ENCODE measurements at regions not wholly inside any gene's neighbourhood (a gene's known extent, or its start where the extent isn't known, plus 50 kb on each side); places are given as distances from the start of the nearest gene placed in this dataset.
"Not testable (repeated sequence)": the region's sequence is repeated elsewhere in the genome, so short reads cannot be mapped to it uniquely, and the experiment has no call there.

DNA sequence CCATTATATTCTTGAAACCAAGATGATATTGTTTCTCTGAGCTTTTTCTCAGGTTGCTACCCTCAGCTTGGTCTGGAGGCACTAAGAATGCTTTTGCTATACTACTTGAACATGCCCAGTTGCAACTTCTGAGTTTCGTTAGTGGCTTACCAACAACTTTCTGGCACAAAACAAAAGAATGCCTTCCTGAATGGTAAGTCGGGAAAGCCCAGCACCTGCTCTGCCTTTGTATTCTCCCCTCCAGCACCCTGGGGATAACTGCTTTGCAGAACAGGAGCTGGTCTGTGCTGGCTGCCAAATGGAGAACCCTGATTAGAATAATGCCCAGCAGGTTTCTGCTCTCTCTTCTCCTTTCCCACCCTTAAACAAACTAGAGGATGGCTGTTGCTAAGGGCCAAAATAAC, 149.3 kb downstream of the TGFB2 start:
- no peak for DNase-seq

DNA sequence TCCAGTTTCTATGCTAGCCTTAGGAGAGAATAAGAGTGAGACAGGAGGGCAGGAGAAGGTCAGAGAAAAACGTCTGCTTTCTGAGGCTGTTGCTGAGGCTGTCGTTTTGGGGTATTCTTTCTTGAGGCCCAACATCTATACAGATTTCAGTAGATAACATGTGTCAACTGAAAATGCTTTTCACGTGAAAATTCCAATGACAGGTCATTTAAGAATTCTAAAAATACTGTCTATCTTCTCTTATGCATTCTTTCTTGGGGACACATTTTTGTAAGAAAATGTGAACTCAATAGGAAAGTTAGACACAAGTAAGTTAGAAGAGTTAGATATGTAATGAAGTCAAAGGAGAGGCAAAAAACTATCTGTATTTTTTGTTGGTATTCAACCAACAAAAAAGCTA, 150.8 kb downstream of the TGFB2 start:
- DNase-seq, result no peak

DNA sequence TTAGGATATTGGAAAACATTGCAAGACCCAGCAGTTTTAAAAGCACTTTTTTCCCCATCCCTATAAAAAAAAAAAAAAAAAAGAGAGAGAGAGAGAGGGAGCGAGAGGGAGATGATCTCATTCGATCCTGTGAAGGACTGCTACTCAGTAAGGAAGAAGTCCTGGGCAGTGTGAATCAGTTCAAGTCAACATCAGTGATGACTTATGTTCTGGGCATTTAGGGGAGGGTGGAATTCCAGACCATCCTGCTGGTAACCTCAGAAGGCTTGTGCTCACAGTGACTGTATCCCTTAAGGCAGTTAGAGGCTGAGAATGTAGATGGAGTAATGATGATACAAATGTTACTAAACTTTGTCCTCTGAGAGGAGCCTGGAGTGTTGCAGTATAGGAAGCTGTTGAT, 151.4 kb downstream of the TGFB2 start:
- no peak for DNase-seq

DNA sequence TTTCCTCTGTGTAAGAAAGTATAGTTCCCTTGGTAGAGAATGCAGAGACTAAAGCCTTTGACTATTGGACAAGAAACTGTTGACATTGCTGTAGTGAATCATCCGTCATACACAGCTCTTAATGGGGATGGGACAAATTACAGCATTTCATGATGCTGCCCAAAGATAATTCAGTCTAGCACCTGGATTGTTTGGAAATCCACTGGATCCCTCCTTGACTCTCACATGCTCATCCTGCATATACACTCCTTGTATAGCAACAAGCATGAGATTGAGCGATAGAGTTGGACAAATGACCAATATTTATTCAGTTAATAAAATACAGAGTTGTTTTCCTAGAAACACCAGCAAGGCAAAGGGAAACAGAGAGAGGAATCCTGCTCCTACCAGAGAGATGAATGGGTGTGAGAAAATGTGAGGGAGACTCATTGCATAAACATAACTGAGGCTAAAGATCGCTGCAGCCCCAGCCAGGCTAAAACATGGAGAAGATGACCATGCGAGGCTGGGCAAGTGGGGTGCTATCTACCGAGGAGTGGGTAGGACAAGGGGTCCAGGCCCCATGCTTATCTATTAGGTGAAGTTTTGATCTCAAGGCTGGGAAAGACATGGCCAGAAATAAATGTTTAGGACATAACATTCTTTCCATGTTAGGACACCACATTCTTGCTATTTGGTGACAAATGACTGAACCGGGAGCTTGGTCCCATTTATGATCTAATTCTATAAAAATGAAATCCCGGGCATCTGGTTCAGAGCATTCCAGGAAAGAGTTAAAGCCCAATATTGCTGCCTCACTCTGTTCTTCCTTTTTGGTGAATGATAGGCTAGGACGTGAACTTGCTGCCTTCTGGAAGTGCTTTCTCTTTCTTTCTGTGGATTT, 153.2 kb downstream of the TGFB2 start:
- no peak for DNase-seq

- no peak for DNase-seq
These were observed 154.0 kb downstream of the TGFB2 start for GRCh38 chr1:218499011-218499691.

DNA sequence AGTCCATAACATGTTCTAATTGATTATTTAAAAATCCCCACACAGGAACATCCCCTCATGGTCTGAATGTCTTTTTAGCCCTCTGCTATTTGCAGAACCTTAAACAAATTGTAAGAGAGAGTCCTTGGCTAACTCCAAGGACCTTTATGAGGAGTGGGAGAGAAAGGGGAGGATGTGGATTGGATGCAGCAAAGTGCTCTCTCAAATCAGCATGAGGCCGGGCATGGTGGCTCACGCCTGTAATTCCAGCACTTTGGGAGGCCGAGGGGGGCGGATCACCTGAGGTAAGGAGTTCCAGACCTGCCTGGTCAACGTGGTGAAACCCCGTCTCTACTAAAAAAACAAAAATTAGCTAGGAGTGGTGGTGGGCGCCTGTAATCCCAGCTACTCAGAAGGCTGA, 154.8 kb downstream of the TGFB2 start:
- DNase-seq, result no peak

GRCh38 chr1:218501161-218501560, 156.0 kb downstream of the TGFB2 start:
- DNase-seq, result no peak

DNA sequence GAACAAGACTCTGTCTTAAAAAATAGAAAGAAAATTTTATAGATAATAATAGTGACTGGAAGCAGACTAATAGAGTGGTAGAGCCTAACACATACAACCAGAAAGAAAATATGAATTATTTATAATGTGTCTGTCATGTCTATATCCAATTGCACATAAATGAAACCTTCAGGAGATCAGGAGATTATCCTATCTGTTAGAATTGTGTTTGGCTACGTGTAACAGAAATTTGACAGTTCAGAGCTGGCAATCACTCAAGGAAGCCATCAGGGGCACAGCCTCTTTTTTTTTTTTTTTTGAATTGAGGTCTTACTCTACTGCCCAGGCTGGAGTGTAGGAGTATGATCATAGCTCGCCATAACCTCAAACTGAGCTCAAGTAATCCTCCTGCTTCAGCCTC, 157.2 kb downstream of the TGFB2 start:
- no peak for DNase-seq

DNA sequence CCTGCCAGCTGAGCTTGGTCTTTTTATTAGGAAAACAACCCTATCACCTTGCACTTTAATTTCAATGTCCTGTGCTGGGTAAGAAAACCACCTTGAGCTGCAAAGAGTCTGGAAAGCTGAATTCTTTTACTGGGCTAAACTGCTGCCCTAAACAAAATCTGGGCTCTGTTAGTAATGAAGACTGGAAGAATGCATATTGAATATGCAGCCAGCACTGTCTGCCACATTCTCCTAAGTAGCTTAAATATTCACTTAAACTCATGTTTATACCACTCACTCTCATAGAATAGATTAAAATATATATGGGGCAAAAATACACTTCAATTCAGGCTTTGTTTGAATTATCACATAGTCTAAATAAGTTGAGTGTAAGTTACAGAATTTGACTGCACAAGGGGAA, 158.0 kb downstream of the TGFB2 start:
- DNase-seq, result no peak

- no peak for DNase-seq
These were observed 162.3 kb downstream of the TGFB2 start for GRCh38 chr1:218507355-218508002.

- no peak for DNase-seq
These were observed 165.1 kb downstream of the TGFB2 start for GRCh38 chr1:218510153-218510772.

- DNase-seq, result no peak
These were observed 168.2 kb downstream of the TGFB2 start for GRCh38 chr1:218513328-218513727.

DNA sequence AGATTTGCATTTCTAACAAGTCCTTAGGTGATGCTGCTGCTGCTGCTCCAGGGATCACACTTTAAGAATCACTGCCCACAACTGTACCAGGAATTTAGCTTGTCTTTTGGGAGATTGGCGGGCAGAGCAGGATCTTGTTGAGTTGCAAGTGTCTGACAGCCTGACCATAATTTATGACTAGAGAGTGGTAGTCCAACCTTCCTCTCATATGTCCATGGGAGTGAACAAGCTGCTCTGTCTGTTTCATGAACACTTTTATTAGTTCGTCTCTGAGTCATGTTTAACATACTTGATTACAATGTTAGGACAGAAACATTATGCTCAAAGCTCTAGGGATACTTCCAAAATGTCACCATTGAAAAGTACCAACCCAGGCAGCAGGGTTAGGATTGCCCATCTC, 169.6 kb downstream of the TGFB2 start:
- no peak for DNase-seq

GRCh38 chr1:218516526-218516925, 171.4 kb downstream of the TGFB2 start:
- DNase-seq, result no peak

DNA sequence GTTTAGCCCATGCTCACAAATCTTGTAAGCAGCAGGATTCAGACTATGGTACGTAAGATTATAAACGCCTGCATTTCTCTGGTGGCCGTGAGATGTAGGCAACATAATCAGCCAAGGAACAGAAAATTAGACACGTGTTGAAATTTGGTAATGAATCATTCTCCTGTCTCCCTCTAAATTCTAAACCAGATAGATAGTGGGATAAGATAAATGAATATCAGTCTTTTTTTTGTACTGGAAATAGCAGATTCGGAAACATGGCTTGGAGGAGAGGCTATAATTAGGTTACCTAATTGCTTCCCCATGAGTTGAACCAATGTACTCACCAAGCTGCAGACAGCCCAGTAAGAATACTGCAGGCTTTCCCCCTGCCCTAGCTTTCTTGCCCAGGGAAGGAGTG, 172.3 kb downstream of the TGFB2 start:
- no peak for DNase-seq

GRCh38 chr1:218518216-218518740, 173.1 kb downstream of the TGFB2 start:
- DNase-seq, result no peak

- DNase-seq, result not testable (repeated sequence)
These were observed 175.5 kb downstream of the TGFB2 start for GRCh38 chr1:218520646-218521045.

DNA sequence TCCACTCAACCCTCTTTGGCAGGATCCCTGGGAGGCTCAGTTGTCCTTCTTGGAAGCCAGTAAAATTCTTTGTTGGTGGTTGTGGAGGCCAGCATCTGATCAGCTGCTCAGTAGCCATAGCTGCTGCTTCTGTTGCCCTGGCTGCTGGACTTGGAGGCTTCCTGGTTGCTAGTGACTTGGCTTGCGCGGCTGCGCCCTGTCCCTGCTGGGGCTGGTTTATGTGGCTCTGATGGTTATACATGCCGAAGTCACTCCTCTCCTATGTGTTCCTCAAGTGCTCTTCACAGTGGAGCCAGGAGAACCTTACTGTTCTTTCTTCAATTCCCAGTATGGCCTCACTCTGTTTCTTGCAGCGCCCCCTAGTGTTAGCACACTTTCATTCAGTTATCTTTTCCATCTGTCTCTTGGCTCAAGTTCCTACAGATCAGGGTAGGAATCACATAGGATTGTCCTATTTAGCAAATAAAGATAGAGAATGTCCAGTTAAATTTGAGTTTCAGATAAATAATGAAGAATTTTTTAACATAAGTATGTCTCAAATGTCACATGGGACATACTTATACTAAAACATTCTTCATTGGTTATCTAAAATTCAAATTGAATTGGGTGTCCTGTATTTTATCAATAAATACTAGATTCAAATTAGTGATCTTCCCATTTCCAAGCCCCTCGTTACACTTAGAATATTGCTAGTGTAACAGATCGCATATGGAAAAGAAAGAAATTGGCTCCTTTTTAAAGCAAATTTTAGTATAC, 176.5 kb downstream of the TGFB2 start:
- peak in 1 of 2 experiments; percentile 9 for DNase-seq

DNA sequence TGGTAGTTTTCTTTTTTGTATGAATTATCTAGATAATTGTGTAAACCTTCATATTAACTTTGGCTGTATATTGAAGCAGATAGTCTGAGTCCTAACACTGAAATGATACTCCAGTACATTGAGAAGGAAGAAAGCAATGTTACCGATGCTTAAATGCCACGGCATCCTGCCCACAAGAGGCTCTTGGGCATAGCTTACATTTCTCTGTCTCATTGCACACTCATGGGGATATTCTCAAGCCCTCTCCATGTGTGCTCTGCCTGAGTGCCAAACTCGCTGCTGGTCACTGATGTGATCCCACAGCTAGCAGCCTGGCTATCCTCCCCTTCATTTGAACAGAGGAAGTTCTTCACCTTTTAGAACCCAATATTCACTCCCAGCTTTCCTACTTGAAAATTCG, 179.4 kb downstream of the TGFB2 start:
- no peak for DNase-seq

GRCh38 chr1:218525031-218525430, 179.9 kb downstream of the TGFB2 start:
- DNase-seq, result no peak

DNA sequence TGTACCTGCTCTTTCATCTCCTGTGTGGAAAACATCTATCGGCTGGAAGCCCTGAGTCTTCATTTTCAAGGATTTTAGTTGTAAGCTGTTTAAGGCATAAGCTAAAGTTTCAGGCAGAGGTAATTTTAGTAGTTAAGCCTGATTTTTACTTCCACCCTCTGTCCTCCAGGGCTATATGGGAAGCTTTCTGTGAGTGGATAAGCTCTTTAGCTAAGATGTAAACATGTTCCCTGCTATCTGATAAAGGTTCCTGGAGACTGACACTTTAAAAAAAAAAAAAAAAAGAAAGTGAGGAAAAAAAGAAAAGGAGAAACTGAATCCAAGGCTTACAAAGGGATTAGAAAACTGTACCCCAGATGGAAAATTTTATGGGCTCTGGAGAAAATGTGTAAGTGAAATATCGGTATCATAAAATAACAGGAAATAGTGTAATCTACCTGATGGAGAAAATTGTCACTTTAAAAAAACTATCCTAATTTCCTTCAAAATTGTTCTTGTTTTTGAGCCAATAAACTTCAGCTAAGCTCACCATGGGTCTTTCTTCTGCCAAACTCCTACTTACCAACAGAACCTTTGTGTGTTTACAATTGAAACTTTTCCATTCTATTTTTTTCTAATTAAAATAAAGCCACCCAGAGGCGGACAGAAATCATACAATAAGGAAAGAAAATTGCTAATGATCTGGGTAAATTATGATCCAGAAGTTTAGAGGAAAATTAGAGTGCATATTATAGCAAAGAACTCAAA, 180.5 kb downstream of the TGFB2 start:
- DNase-seq, result no peak

GRCh38 chr1:218526198-218526580, 181.1 kb downstream of the TGFB2 start:
- DNase-seq, result no peak
